HG02981 (cell line): ENCODE measurements at regions not wholly inside any gene's neighbourhood (a gene's known extent, or its start where the extent isn't known, plus 50 kb on each side); places are given as distances from the start of the nearest gene placed in this dataset.
"Not testable (repeated sequence)": the region's sequence is repeated elsewhere in the genome, so short reads cannot be mapped to it uniquely, and the experiment has no call there.

Experiments used
- ATAC-seq: cut with Tn5 transposase; IDR thresholded peaks from one replicate; pipeline ENCODE4 v1.9.1; 2021; ENCODE audit warnings: mild to moderate bottlenecking, moderate library complexity; ENCODE audit not compliant: unreplicated experiment

- ATAC-seq, result not testable (repeated sequence)
Observed at GRCh38 chr17:64800987-64801386, 118.3 kb downstream of the LRRC37A3 start.

GRCh38 chr17:64800361-64800895 is 118.8 kb downstream of the LRRC37A3 start:
- ATAC-seq, result not testable (repeated sequence)

GRCh38 chr17:64799543-64800188 is 119.6 kb downstream of the LRRC37A3 start:
- ATAC-seq, result not testable (repeated sequence)

GRCh38 chr17:64798961-64799360 is 120.3 kb downstream of the LRRC37A3 start:
- not testable (repeated sequence) for ATAC-seq

GRCh38 chr17:64798489-64798790 is 120.8 kb downstream of the LRRC37A3 start:
- ATAC-seq, result not testable (repeated sequence)

GRCh38 chr17:64797746-64798488 is 121.4 kb downstream of the LRRC37A3 start:
- not testable (repeated sequence) for ATAC-seq

- not testable (repeated sequence) for ATAC-seq
Observed at GRCh38 chr17:64795342-64795741, 123.9 kb downstream of the LRRC37A3 start.

- not testable (repeated sequence) for ATAC-seq
Observed at GRCh38 chr17:64794548-64795274, 124.6 kb downstream of the LRRC37A3 start.

GRCh38 chr17:64794113-64794512 is 125.2 kb downstream of the LRRC37A3 start:
- not testable (repeated sequence) for ATAC-seq

- peak; percentile 47 for ATAC-seq
Observed at GRCh38 chr17:64792793-64793575, 126.3 kb downstream of the LRRC37A3 start.

GRCh38 chr17:64792276-64792675 is 127.0 kb downstream of the LRRC37A3 start:
- not testable (repeated sequence) for ATAC-seq

GRCh38 chr17:64791691-64792090 is 127.6 kb downstream of the LRRC37A3 start:
- ATAC-seq, result not testable (repeated sequence)

GRCh38 chr17:64791226-64791625 is 128.1 kb downstream of the LRRC37A3 start:
- ATAC-seq, result not testable (repeated sequence)

GRCh38 chr17:64790690-64791089 is 128.6 kb upstream of the SMURF2 start:
- not testable (repeated sequence) for ATAC-seq

GRCh38 chr17:64790193-64790592 is 128.1 kb upstream of the SMURF2 start:
- ATAC-seq, result not testable (repeated sequence)

GRCh38 chr17:64789061-64789445 is 126.9 kb upstream of the SMURF2 start:
- not testable (repeated sequence) for ATAC-seq

- ATAC-seq, result no peak
Observed at GRCh38 chr17:64788286-64789060, 126.4 kb upstream of the SMURF2 start.

- no peak for ATAC-seq
Observed at GRCh38 chr17:64787921-64788271, 125.8 kb upstream of the SMURF2 start.

- no peak for ATAC-seq
Observed at GRCh38 chr17:64787255-64787920, 125.3 kb upstream of the SMURF2 start.
